DOHH2 (cell line): ENCODE measurements at regions not wholly inside any gene's neighbourhood (a gene's known extent, or its start where the extent isn't known, plus 50 kb on each side); places are given as distances from the start of the nearest gene placed in this dataset.

ENCODE experiments used
- H3F3A ChIP-seq: fragments of 200-600 bp; sonication (generic), shearing (Covaris generic); 2 replicates; pipeline ENCODE4 v1.6.0; 2016; ENCODE audit warnings: antibody characterized with exemption, mild to moderate bottlenecking; ENCODE audit not compliant: control insufficient read depth, insufficient read depth
- H3K27ac ChIP-seq: fragments of 200-600 bp; sonication (generic); 2 replicates; pipeline ENCODE4 v1.5.1; 2014; ENCODE audit warnings: low read depth, mild to moderate bottlenecking, low read length, moderate library complexity
- H3K27me3 ChIP-seq: fragments of 200-600 bp; sonication (generic); 2 replicates; pipeline ENCODE4 v1.6.1; 2014; ENCODE audit warnings: mild to moderate bottlenecking, low read length, mixed read lengths; ENCODE audit not compliant: control insufficient read depth
- H3K36me3 ChIP-seq: fragments of 200-600 bp; sonication (generic); 2 replicates; pipeline ENCODE4 v1.6.1; 2014; ENCODE audit warnings: mild to moderate bottlenecking, low read length, moderate library complexity, mixed read lengths; ENCODE audit not compliant: control insufficient read depth
- H3K4me1 ChIP-seq: fragments of 200-600 bp; sonication (generic); 2 replicates; pipeline ENCODE4 v1.6.1; 2014; ENCODE audit warnings: mild to moderate bottlenecking, low read length, mixed read lengths; ENCODE audit not compliant: control insufficient read depth
- H3K4me2 ChIP-seq: fragments of 200-600 bp; sonication (generic); 2 replicates; pipeline ENCODE4 v1.6.0; 2014; ENCODE audit warnings: mild to moderate bottlenecking, low read length, moderate library complexity
- H3K4me3 ChIP-seq: fragments of 200-600 bp; sonication (generic); 2 replicates; pipeline ENCODE4 v1.5.1; 2014; ENCODE audit warnings: mild to moderate bottlenecking, low read length, mixed read lengths
- H3K79me2 ChIP-seq: fragments of 200-600 bp; sonication (generic); 2 replicates; pipeline ENCODE4 v1.6.1; 2014; ENCODE audit warnings: mild to moderate bottlenecking, low read length, mixed read lengths; ENCODE audit not compliant: control insufficient read depth
- H3K9me2 ChIP-seq: fragments of 200-600 bp; sonication (generic); replicated peaks from 2 replicates; pipeline ENCODE4 v1.6.1; 2014; ENCODE audit warnings: mild to moderate bottlenecking, low read length, mixed read lengths; ENCODE audit not compliant: control insufficient read depth
- H3K9me3 ChIP-seq: fragments of 200-600 bp; sonication (generic); 2 replicates; pipeline ENCODE4 v1.6.1; 2014; ENCODE audit warnings: antibody characterized with exemption, low read length, mixed read lengths; ENCODE audit not compliant: control insufficient read depth, insufficient read depth
- H4K20me1 ChIP-seq: fragments of 200-600 bp; sonication (generic); 2 replicates; pipeline ENCODE4 v1.6.0; 2014; ENCODE audit warnings: low read depth, mild to moderate bottlenecking, antibody characterized with exemption, low read length, moderate library complexity; ENCODE audit not compliant: control insufficient read depth, insufficient read depth
- CTCF ChIP-seq: fragments of 200-600 bp; sonication (generic); IDR thresholded peaks from one replicate; pipeline ENCODE4 v1.5.1; 2014; ENCODE audit warnings: antibody characterized with exemption, mild to moderate bottlenecking, low read depth, low read length; ENCODE audit not compliant: poor library complexity, severe bottlenecking
- EZH2phosphoT487 ChIP-seq: fragments of 200-600 bp; sonication (generic); IDR thresholded peaks from 2 replicates; pipeline ENCODE4 v1.6.1; 2017; ENCODE audit warnings: borderline replicate concordance, mild to moderate bottlenecking, antibody characterized with exemption, low read length, moderate library complexity, mixed read lengths

- no peaks in the 10 kb centered on the region for H4K20me1 ChIP-seq
- no peak overlapping the region for H3K4me3 ChIP-seq
- no peaks in the 10 kb centered on the region for H3F3A ChIP-seq
- TF ChIP-seq EZH2phosphoT487 (no peak), CTCF (no peak)
- no peaks in the 10 kb centered on the region for H3K36me3 ChIP-seq
- H3K27ac ChIP-seq = no peak overlapping the region
- no peaks in the 10 kb centered on the region for H3K9me3 ChIP-seq
- H3K9me2 ChIP-seq = no peaks in the 10 kb centered on the region
- no peaks in the 10 kb centered on the region for H3K4me1 ChIP-seq
- H3K79me2 ChIP-seq = no peaks in the 10 kb centered on the region
- no peak overlapping the region for H3K4me2 ChIP-seq
- no peaks in the 10 kb centered on the region for H3K27me3 ChIP-seq
These were observed 83.4 kb upstream of the FMN2 start for GRCh38 chr1:240008298-240008697.

GRCh38 chr1:240014051-240014450 is 77.6 kb upstream of the FMN2 start:
- TF ChIP-seq CTCF (no peak), EZH2phosphoT487 (no peak)
- Histone ChIP-seq H3K4me3 (no peak overlapping the region), H3K9me2 (no peaks in the 10 kb centered on the region), H3F3A (no peaks in the 10 kb centered on the region), H3K9me3 (peaks cover 6% of the 10 kb centered on the region; the same call in 1 of the 2 replicates), H3K27ac (no peak overlapping the region), H4K20me1 (no peaks in the 10 kb centered on the region), H3K36me3 (no peaks in the 10 kb centered on the region), H3K27me3 (peaks cover 12% of the 10 kb centered on the region; the same call in 1 of the 2 replicates), H3K4me1 (no peaks in the 10 kb centered on the region), H3K4me2 (no peak overlapping the region), H3K79me2 (no peaks in the 10 kb centered on the region)

- no peaks in the 10 kb centered on the region for H3K4me1 ChIP-seq
- H3K36me3 ChIP-seq = no peaks in the 10 kb centered on the region
- H4K20me1 ChIP-seq = no peaks in the 10 kb centered on the region
- H3K27ac ChIP-seq = no peak overlapping the region
- H3K79me2 ChIP-seq = no peaks in the 10 kb centered on the region
- no peaks in the 10 kb centered on the region for H3K9me2 ChIP-seq
- peaks cover 12% of the 10 kb centered on the region; the same call in 1 of the 2 replicates for H3K27me3 ChIP-seq
- H3K9me3 ChIP-seq = peaks cover 6% of the 10 kb centered on the region; the same call in 1 of the 2 replicates
- TF ChIP-seq EZH2phosphoT487 = no peak
- no peak for TF ChIP-seq CTCF
- no peak overlapping the region for H3K4me3 ChIP-seq
- no peaks in the 10 kb centered on the region for H3F3A ChIP-seq
- H3K4me2 ChIP-seq = no peak overlapping the region
These were observed 73.1 kb upstream of the FMN2 start for GRCh38 chr1:240018617-240019016.
